T-helper 22 cell (primary cell): ENCODE measurements at regions not wholly inside any gene's neighbourhood (a gene's known extent, or its start where the extent isn't known, plus 50 kb on each side); places are given as distances from the start of the nearest gene placed in this dataset.
"Not testable (repeated sequence)": the region's sequence is repeated elsewhere in the genome, so short reads cannot be mapped to it uniquely, and the experiment has no call there.

ENCODE experiments used
- DNase-seq: peaks from one replicate; pipeline ENCODE4 v3.0.0-alpha.2; 2020; ENCODE audit warnings: low read depth

DNA sequence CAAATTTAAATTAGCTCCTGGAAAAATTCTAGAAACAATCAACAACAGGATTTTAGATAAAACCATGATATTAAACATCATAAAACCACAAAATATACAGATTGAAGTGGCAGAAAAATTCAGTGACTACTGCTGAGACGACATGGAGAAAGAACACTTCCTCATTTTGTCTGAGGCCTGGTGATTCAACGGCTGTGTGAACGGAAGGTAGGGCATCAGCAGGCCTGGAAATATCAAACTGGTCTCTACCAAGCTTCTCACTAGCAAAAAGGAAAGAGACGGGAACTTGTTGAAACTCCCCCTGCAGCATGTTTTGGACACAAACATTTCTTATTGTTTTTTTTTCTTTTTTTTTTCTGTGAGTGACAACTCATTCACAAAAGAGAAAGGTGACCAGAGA lies 58.0 kb upstream of the AHI1 start:
- DNase-seq = no peak

DNA sequence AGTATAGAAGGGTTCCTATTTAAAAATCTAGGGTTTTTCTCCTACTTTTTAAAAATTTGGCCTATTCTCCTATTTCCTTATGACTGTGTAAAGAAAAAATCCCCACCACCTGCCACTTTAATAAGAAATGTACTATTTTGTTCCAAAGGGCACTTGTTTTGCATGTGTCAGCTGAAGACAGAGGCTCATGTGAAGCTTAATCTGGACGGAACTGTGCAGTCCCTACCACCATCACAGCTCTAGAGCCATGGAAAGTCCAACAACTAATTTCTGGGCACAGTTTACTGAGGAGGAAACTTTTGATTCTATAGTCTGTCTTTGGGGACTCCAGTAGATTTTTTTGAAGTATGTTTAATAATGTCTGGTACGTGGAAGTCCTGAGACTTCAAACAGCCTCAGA lies 60.0 kb upstream of the AHI1 start:
- DNase-seq = no peak

DNA sequence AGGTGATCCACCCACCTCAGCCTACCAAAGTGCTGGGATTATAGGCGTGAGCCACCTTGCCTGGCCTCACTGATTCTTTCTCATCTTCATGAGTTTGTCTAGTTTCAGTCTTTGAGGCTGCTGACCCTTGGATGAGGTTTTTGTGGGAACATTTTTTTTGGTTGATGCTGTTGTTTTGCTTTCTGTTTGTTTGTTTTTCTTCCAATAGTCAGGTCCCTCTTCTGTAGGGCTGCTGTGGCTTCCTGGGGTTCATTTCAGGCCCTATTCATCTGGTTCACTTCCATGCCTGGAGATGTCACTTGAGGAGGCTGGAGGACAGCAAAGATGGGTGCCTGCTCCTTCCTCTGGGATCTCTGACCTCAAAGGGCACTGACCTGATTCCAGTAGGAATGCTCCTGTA lies 68.1 kb upstream of the AHI1 start:
- DNase-seq = not testable (repeated sequence)

- no peak for DNase-seq
Observed at GRCh38 chr6:135566311-135567068, 69.0 kb upstream of the AHI1 start.

GRCh38 chr6:135567375-135568083 lies 70.0 kb upstream of the AHI1 start:
- no peak for DNase-seq

GRCh38 chr6:135568379-135568778 lies 70.8 kb upstream of the AHI1 start:
- DNase-seq = peak; percentile 7

DNA sequence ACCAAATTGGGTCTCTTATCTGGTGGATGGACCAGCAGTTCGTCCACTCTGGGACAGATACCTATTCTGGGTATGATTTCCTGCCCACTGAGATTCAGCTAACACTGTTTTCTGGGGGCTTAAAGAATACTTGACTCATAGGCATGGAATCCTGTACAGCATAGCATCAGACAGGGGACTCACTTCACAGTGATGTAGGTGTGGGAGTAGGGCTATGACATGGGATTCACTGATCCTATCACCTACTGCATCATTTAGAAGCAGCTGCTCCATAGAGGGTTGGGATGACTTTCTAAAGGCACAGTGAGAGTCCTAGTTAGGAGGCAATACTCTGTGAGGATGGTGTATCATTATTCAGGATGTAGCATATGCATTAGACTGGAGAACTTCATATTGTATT lies 74.5 kb upstream of the AHI1 start:
- no peak for DNase-seq

DNA sequence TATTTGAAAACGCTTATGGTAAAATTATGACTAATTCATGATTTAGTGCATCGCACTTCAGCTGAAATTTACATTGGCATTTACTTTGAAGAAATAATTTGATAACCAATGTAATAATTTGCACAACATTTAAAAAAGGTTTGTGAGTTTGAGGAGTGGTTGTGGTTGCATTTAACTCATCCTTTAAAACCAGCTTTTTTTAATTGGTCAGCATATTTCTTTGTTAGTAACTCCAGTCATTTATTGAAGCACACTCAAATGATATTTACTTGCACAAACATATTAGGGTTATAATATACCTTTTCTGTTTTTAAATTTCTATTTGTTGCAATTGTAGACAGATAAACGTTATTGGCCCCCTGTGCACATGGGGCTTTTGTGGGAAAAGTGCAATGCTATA lies 78.1 kb upstream of the AHI1 start:
- no peak for DNase-seq

DNA sequence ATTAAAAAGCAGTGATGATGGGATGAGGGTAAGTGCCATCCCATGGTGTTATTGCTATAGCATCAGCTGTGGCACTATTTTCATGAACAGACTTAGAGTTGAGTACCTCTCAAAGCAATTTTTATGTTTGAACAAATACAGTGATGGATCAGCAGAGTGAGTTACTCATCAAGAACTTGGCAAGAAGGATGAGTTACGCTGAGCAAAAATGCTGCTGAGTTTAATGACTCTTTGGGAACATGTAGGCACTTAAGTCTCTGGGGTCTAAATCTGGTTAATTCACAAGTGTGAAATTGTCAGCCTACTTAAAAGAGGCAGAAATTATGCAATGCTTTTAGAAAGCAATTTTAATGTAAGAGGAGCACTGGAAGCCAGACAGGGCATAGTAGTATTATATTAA lies 78.5 kb upstream of the AHI1 start:
- DNase-seq = no peak

- DNase-seq = no peak
Observed at GRCh38 chr6:135577059-135577538, 79.6 kb upstream of the AHI1 start.

DNA sequence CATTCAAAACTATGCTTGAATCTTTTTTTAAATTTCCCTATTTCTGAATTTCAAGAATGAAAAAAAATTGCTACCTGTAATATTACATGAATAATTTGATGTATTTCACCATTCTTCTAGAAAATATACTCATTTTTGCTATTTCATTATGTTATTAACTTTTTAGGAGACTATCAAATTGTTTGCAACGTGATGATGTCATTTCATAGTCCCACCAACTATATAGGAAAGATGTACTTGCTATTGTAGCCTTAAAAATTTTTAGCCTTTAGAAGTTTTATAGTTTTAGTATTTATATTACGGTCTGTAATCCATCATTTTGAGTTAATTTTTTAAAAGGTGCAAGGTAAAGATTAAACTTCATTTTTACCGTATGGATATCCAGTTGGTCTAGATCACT lies 81.4 kb upstream of the AHI1 start:
- DNase-seq = no peak

- no peak for DNase-seq
Observed at GRCh38 chr6:135581211-135581610, 83.7 kb upstream of the AHI1 start.

DNA sequence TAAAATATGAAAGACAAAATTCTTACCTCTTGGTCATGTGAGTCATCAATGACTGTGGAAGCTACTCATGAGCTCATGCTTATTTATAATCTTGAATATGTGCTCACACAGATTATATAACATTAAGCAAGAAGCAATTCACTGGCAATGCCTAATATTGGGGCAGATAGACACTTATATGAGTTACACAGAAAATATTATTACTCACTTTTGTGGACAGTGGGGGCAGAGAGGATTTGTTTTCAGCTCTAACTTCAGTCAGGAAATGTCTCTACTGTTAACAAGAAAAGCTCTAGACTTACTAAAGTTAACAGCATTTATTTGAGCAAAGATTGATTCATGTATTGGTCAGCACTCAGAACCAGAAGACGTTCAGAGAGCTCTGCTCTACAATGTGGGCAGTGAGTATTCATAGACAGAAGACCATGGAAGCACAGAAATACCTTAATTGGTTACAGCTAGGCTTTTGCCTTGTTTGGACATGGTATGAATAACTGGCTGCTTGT lies 85.8 kb upstream of the AHI1 start:
- DNase-seq = no peak

- no peak for DNase-seq
Observed at GRCh38 chr6:135586388-135586787, 88.8 kb upstream of the AHI1 start.

DNA sequence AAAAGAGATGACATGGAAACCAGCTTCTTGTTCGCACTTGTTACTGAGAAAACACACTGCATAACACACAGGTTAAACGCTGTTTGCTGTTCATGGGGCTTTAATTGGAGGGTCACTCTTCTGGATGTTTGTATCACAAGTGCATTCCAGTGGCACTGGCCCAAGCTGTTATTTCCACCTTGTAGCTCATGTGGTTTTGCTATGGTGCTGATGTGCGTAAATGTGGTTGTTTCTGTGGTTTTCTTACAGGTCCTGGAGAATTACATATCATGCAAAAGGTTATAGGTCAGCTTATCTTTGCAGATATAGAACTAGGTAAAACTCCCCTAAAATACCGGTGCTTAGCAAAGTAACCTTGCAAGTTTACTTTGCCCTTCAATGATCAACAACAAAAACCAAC lies 89.3 kb upstream of the AHI1 start:
- no peak for DNase-seq

GRCh38 chr6:135592276-135592675 lies 94.7 kb upstream of the AHI1 start:
- DNase-seq = no peak

GRCh38 chr6:135594000-135594399 lies 96.5 kb upstream of the AHI1 start:
- no peak for DNase-seq

DNA sequence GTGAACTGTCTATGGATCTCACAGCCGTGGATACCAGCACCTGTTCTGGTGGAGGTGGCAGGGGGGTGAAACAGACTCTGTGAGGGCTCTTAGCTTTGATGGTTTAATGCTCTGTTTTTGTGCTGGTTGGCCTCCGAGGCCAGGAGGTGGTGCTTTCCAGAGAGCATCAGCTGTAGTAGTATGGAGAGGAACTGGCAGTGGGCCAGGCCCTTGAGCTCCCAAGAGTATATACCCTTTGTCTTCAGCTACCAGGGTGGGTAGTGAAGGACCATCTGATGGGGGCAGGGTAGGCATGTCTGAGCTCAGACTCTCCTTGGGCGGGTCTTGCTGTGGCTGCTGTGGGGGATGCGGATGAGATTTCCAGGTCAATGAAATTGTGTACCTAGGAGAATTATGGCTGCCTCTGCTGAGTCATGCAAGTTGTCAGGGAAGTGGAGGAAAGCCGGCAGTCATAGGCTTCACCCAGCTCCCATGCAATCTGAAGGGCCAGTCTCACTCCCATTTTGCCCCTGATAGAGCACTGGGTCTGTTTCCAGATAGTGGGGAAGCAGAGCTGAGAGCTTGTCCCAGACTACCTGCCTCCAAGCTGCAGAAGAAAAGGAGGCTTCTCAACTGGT lies 102.7 kb upstream of the AHI1 start:
- DNase-seq = no peak

GRCh38 chr6:135600931-135601330 lies 103.4 kb upstream of the AHI1 start:
- no peak for DNase-seq

- DNase-seq = no peak
Observed at GRCh38 chr6:135601857-135602256, 104.3 kb upstream of the AHI1 start.

DNA sequence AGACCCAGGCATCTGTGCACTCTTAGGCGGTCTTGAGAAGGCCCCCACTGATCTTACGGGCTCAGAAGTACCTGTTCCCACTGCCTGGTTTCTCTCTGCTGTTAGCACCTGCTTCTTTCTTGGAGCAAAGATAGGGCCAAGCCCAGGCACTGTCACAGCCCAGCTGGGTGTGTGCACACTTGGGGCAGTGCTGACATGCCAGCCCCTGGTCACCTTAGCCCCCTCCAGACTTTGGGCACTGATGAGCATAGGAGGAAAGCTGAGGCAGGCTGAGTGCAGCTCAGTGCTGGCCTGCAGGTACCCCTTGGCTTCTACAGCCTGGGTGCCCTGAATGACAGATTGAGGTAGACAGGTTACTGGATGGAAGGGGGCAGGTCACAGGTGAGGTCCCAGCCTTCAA lies 105.7 kb upstream of the AHI1 start:
- DNase-seq = no peak

GRCh38 chr6:135604035-135604860 lies 106.7 kb upstream of the AHI1 start:
- no peak for DNase-seq
